ENCODE measurements at regions not wholly inside any gene's neighbourhood (a gene's known extent, or its start where the extent isn't known, plus 50 kb on each side); places are given as distances from the start of the nearest gene placed in this dataset.

- no peak for DNase-seq
- 98% methylated on average over 8 of the region's 8 CpGs for WGBS (ENCODE audit: insufficient coverage)
Observed at GRCh38 chr2:196537311-196537710, 102.2 kb upstream of the CCDC150 start.

DNA sequence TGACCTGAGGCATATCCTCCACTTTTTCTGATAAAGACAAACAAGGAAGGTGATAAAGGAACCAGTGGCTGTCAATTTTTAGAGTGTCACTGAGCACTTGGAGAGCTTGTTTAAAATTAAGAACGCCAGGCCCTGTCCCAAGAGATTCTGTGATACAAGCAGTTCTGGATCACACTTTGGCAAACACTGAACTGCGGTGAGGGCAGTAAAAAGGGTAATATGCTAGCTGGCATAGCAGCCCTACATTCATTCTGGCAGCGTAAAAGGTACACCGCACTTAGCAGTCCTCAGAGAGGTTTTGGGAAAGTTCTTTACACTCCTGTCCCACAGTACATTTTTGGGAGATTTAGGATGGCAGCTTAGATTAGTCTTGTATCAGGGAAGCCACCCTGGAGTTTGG, 101.3 kb upstream of the CCDC150 start:
- no peak for TF ChIP-seq CTCF (IDR thresholded peaks at IDR 0.05)
- Histone ChIP-seq H2AFZ (ENCODE audit: insufficient read depth, low read depth, low read length, poor library complexity, severe bottlenecking) (no peak overlapping the region), H3K36me3 (replicated peaks in 1 of 2; ENCODE audit: control insufficient read depth in 1 of 2, insufficient read depth in 2 of 2, low read length in 2 of 2) (no peaks in the 10 kb centered on the region), H3K4me1 (ENCODE audit: control insufficient read depth in 1 of 2, insufficient read depth in 2 of 2, low read length in 2 of 2) (no peaks in the 10 kb centered on the region), H3K9ac (ENCODE audit: insufficient read depth, low read length, poor library complexity, severe bottlenecking) (no peak overlapping the region), H3K9me3 (replicated peaks in 1 of 2; ENCODE audit: control insufficient read depth in 1 of 2, insufficient read depth in 1 of 2, low read length in 2 of 2) (no peaks in the 10 kb centered on the region), H3K79me2 (ENCODE audit: insufficient read depth, low read length) (no peaks in the 10 kb centered on the region), H3K27ac (ENCODE audit: low read depth in 1 of 2, low read length in 2 of 2) (no peak overlapping the region), H3K4me3 (replicated peaks in 1 of 3; ENCODE audit: low read depth in 2 of 3, low read length in 3 of 3) (no peak overlapping the region), H3K4me2 (replicated peaks; ENCODE audit: extremely low read depth, low read length, poor library complexity, severe bottlenecking) (no peak overlapping the region), H3K27me3 (ENCODE audit: control insufficient read depth in 2 of 2, insufficient read depth in 2 of 2, low read length in 2 of 2) (no peaks in the 10 kb centered on the region), H4K20me1 (ENCODE audit: insufficient read depth, low read length) (no peaks in the 10 kb centered on the region)
- peaks cover 2 to 9% (median 3%) of the 10 kb centered on the region in 3 donors for H3K27me3 Mint-ChIP-seq (ENCODE audit: low read depth in 3 of 3)
- H3K4me3 Mint-ChIP-seq, result no peak overlapping the region
- no peaks in the 10 kb centered on the region for H3K9me3 Mint-ChIP-seq
- no peak for DNase-seq
- H3K4me1 Mint-ChIP-seq, result no peaks in the 10 kb centered on the region
- H3K27ac Mint-ChIP-seq, result no peak overlapping the region
- intact Hi-C loops (cut with micrococcal nuclease), result no loop called here
- no peaks in the 10 kb centered on the region for H3K36me3 Mint-ChIP-seq
- WGBS (ENCODE audit: insufficient coverage), result 88% methylated on average over 2 of the region's 4 CpGs

More at GRCh38 chr2:196537311-196537710, 102.2 kb upstream of the CCDC150 start:
- TF ChIP-seq CTCF (IDR thresholded peaks at IDR 0.05), result no peak
- no peaks in the 10 kb centered on the region for H3K36me3 Mint-ChIP-seq
- no peak overlapping the region for H2AFZ ChIP-seq (ENCODE audit: insufficient read depth, low read depth, low read length, poor library complexity, severe bottlenecking)
- intact Hi-C loops (cut with micrococcal nuclease), result no loop called here
- no peaks in the 10 kb centered on the region for H3K27me3 ChIP-seq (ENCODE audit: control insufficient read depth in 2 of 2, insufficient read depth in 2 of 2, low read length in 2 of 2)
- no peak overlapping the region for H3K4me2 ChIP-seq (replicated peaks; ENCODE audit: extremely low read depth, low read length, poor library complexity, severe bottlenecking)
- no peaks in the 10 kb centered on the region for H3K4me1 Mint-ChIP-seq
- no peak overlapping the region for H3K9ac ChIP-seq (ENCODE audit: insufficient read depth, low read length, poor library complexity, severe bottlenecking)
- H3K27ac Mint-ChIP-seq, result no peak overlapping the region
- no peak overlapping the region for H3K27ac ChIP-seq (ENCODE audit: low read depth in 1 of 2, low read length in 2 of 2)
- H3K4me3 ChIP-seq (replicated peaks in 1 of 3; ENCODE audit: low read depth in 2 of 3, low read length in 3 of 3), result no peak overlapping the region
- H3K9me3 ChIP-seq (replicated peaks in 1 of 2; ENCODE audit: control insufficient read depth in 1 of 2, insufficient read depth in 1 of 2, low read length in 2 of 2), result no peaks in the 10 kb centered on the region
- H3K36me3 ChIP-seq (replicated peaks in 1 of 2; ENCODE audit: control insufficient read depth in 1 of 2, insufficient read depth in 2 of 2, low read length in 2 of 2), result no peaks in the 10 kb centered on the region
- no peak overlapping the region for H3K4me3 Mint-ChIP-seq
- H4K20me1 ChIP-seq (ENCODE audit: insufficient read depth, low read length), result no peaks in the 10 kb centered on the region
- peaks cover 2 to 9% (median 3%) of the 10 kb centered on the region in 3 donors for H3K27me3 Mint-ChIP-seq (ENCODE audit: low read depth in 3 of 3)
- H3K4me1 ChIP-seq (ENCODE audit: control insufficient read depth in 1 of 2, insufficient read depth in 2 of 2, low read length in 2 of 2), result no peaks in the 10 kb centered on the region
- H3K9me3 Mint-ChIP-seq, result no peaks in the 10 kb centered on the region
- H3K79me2 ChIP-seq (ENCODE audit: insufficient read depth, low read length), result no peaks in the 10 kb centered on the region

All from CD14-positive monocyte (primary cell).